ENCODE measurements at regions not wholly inside any gene's neighbourhood (a gene's known extent, or its start where the extent isn't known, plus 50 kb on each side); places are given as distances from the start of the nearest gene placed in this dataset.

DNA sequence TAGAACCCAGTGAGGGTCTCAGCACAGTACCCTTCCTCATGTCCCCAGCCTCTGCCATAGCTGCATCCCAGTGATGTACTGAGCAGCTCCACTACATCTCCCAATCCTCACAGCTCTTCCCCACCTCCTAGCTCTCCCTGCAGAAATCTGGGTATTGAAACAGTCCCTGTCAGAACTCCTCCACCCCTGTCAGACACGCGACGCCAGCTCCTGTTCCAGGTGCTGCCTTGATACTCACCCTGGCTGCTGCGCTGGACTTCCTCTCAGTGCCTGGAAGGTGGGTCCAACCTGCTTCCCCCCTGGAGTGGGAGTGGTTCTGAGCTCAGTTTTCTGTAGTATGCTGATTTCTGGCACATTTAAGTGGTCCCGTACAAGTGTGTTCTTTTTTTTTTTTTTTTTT, 160.9 kb upstream of the SLCO3A1 start:
- no peak for DNase-seq

DNA sequence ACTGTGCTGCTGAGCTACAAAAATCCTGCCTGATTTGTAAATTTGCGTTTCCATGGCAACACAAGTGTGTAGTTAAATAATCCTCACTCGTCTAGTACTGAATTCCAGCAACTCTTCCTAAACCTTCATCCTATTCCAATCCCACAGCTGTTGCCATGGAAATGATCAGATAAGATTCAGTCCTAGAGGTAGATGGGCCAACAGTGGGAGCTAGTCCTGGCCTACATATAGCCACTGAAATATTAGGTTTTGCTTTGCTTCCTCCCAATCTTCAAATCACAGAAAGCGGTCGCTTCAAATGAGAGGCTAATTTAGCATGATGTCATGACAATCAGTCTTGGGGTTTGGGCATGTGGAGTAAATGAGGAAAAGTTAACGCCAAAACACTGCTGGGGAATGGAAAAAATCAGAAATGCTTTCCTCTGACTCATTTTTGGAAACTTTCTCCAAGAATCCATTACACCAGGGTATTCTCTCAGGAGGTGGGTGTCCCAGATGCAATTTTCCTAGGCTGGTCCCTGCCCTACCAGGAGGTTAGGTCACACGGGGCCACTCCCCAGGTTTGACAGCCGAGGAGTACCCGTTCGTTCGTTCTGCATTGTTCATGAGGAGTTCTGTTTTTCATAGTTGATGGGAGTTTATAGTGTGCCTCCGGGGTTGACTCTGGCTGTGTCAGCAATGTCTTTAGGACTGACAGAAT, 159.2 kb upstream of the SLCO3A1 start:
- no peak for DNase-seq

DNA sequence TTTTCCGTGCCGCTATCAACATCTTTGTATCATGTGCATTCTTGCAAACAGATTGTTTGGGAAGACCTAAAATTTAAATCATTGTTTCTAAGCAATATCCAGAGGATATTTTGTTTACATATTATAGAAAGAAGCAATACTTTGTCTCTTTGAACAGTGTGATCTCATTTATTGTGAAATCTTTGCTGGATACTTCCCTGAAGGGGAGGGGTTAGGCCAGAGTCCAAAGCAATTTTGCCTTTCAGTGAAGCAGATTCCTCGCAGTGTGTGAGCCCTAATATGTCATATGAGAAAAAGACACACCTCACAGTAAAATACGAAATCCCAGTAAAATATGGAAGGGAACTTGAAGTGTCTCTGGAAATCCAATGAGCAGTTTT, 158.7 kb upstream of the SLCO3A1 start:
- peak; percentile 61 to 76 (median 70) for DNase-seq

DNA sequence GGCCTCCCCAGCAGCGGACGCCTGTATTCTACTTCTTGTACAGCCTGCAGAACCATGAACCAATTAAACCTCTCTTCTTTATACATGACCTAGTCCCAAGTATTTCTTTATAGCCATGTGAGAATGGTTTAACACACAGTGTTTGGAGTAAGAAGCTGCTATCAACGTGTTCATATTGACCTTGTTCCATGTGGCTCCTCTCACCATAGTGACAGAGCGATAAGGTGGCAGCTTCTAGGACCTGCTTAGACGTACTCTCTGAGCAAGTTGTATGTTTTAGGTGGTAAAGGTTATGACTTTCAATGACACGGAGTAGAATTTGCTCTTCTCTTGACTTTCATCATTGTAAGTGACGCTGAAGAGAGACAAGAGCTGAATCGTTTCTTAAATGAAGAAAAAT, 157.7 kb upstream of the SLCO3A1 start:
- DNase-seq: no peak

DNA sequence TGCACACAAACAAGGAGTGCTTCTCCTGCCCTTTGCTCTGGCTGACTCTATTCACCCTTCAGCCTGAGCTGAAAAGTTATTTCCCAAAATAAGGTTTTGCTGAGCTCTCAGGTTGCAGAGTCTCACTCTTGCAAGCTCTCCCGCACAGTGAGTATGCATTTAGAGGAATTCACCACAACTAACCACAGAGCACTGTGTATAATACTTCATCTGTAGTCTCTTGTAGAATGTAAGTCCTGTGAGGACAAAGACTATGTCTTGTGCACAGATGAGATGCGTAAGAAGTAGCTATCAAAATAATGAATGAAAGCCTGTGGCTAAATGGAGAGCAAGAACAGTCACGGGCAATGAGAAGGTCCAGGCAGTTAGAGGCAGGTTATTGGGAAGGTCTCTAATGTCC, 156.5 kb upstream of the SLCO3A1 start:
- DNase-seq: no peak

DNA sequence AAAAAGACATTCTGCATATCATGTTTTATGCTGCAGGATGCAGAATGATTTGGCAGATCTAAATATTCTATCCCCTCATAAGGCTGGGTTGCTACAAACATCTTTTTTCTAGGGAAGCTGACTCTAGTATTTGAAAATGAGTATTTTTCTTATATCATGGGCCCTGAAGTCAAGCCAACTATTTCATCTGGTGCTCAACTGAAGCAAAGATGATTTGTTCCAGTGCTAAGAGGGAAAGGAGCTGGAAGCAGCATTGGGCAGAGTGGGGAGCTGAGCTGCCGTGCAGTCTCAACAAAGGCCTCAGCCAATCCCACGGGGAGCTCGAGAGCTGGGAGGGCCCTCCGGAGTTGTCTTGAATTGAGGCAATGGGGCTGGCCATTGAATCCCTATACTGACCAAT, 155.3 kb upstream of the SLCO3A1 start:
- no peak for DNase-seq

DNA sequence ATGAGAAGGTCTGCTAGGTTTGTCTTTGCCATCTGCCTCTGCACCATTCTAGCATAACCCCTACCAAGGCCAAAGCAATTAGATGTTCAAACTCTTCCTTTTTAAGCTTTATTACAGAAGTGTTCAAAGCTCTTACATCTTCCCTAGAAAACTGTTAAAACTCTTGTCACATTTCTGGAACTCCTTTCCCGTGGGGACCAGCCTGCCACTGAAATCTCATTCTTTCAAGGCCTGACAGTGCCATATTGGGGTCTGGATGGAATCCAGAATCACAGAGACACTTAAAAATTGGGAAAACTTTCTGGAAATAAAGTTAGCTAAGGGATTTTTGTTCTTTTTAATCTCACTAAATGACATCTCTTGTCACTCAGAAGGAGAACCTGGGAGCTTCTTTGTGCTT, 153.8 kb upstream of the SLCO3A1 start:
- no peak for DNase-seq

DNA sequence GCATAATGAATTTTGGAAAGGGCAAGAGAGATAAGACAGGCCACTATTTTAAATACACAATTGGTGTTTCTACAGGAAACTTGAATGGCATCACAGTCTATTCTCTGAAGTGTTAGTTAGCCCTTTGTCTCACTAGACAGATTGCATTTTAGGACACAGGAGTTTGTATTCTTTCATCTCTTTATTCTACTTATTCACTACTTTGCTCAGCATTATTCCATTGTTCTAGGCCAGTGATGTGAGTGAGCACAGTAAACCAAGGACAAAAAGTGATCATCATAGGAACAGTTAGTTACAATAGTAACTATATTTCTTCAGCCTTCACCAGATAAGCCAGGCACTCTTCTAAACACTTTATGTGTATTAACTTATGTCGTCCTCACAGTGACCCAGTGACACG, 150.2 kb upstream of the SLCO3A1 start:
- no peak for DNase-seq

DNA sequence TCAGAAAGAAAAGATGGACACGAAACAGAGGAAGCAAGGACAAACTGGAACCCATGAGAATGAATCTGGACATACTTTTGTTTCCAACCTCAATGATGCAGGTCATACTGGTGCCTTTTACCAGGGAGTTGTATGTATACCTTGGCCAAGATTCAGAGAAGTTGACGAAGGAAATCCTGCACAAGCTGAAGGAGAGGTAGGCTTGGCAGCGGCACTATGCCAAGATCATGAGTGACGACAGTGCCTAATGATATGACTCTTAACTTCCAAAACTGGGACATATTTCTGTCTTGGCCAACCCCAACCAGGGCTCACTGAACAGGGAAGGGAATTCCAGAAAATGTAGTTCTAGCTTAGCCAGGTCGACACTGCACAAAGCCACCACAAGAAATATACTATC, 149.2 kb upstream of the SLCO3A1 start:
- no peak for DNase-seq

DNA sequence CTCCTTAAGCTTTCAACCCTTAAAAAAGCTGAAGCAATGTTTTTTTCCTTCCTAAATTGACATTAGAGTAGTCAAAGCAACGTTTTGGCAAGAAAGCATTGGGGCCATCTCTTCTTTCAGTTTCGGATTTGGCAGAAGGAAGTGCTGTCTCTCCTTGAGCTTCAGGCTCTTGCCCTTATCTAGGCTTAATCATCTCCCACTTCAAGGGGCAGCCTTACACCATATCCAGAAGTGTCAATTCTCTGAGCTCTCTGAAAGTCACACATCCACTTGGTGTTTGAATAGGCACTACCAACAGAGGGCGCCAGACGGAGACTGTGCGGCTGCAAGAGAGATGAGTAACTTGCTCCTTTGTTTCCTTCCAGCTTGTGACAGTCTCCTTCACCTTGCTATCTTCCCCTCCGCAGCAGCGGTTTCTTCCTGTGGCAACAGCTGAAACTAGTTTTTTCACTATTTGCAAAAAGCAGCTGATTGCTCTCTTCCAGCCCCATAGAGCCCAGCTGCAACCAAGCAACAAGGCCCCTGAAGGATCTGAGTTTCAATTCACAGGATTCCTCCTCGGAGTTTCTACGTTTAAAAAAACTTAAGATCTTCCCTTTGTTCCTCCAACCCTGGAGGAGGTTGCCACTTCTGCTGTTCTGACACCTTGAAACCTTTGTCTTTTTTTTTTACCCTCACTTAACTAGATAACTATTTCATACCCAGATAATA, 147.0 kb upstream of the SLCO3A1 start:
- DNase-seq: peak; percentile 88 to 92 (median 91)

DNA sequence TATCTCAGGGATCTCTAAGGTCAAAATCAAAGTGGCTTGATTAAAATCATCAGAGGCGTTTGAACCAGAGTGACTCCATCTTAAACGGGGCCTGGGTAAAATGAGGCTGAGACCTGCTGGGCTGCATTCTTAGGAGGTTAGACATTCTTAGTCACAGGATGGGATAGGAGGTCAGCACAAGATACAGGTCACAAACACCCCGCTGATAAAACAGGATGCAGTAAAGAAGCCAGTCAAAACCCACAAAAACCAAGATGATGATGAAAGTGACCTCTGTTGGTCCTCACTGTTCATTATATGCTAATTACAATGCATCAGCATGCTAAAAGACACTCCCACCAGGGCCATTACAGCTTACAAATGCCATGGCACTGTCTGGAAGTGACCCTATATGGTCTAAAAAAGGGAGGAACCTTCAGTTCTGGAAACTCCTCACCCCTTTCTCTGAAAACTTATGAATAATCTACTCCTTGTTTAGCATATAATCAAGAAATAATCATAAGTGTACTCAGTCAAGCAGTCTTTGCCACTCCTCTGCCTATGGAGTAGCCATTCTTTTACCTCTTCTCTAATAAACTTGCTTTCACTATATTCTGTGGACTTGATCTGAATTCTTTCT, 143.3 kb upstream of the SLCO3A1 start:
- peak in 1 of 3 donors; percentile 22 for DNase-seq

DNA sequence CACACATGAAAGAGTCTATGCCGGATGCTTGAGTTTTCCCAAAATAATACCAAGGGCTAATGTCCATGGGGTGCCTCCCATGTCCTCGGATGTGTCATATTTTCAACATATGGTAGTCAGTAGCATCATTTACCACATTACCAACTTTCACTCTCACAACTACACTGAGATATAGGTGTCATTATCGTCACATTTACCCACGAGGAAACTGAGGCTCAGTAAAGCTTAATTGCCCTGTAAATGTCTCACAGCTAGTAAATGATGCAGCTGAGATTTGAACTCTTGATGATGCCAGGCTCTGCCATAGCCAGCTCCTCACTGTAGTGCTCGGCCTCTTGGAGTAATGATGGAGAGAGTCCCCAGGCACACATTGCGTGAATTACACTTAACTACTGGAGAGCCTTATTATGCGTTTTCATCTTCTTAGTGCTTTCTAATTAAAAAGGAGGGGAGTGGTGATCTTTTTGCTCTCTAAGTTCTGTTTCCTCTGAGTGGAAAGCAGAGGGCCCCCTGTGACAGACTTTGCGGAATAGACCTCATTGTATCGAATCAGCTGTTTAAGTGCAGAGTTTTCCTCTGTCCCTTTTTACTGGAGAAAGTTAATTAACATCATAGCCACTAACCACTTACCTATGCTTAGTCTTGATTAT, 142.0 kb upstream of the SLCO3A1 start:
- DNase-seq: no peak

DNA sequence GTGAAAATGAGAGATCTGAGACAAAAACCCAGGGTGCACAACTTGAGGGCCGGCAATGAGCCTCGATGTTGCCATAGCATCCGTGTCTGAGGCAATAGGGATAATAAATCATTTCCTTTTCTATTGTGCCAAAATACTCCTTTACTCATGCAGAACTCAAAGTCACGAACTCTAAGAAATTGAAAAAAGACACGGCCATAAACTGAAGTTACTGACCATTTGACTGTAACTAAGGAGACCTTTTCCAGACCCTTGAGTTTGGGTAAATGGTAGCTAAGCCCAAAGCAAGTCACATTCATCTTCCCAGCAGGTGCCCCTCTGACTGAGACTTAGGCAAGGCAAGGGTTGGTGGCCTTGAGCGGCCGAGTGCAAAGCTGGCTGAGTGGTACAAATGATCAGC, 141.2 kb upstream of the SLCO3A1 start:
- DNase-seq: no peak

DNA sequence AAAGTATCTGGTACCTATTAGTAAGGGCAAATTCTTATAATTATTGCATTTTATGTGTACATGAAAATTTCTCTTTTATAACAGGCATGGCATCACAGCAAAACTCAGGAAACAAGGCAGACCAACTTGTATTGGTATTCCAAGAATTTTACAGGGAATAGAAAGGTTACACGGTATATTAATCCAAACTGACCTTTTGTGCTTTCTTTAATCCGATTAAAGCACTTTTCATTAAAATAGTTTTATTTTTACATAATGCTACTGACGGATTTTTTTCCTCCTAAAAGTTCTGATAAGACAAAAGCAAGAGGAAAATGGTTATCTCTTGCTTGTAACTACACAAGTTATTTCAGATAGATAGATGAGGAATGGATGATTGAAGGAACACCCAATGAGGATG, 137.0 kb upstream of the SLCO3A1 start:
- no peak for DNase-seq

DNA sequence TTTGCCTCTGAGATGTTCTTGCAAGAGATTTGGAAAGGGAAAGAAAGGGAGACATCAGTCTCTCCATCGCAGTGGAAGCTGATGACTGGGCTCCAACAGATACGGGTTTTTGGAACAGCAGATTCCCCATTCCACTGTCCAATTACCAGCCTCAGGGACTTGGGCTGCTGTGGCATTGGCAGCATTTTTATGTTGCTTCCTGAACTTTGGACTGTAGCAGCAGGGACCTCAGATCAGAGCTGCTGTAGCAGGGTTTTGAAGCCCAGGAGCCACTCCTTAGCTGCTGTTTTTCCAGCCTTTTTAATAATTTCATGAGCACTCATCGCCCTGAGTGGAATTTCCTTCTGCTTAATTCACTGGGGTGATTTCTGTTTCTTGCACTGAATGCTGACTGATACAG, 135.7 kb upstream of the SLCO3A1 start:
- no peak for DNase-seq

DNA sequence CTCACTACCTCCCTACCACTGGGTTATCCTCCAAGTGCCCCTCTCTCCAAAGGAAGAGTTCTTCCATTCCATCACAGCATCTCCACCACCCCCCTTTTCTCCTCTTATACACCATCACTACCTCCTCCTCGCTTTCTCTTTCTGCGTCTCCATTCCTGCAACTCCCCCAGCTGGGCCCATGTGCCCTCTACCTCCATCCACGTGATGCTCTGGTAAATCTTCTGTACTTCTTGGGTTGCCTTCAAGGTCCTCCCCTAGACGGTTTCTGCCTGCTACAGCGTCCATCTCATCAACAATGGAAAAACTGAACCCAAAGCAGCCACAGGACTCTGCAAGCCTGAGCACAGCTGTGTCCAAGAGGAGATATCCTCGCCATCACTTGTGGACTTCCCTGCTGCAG, 129.5 kb upstream of the SLCO3A1 start:
- DNase-seq: no peak

DNA sequence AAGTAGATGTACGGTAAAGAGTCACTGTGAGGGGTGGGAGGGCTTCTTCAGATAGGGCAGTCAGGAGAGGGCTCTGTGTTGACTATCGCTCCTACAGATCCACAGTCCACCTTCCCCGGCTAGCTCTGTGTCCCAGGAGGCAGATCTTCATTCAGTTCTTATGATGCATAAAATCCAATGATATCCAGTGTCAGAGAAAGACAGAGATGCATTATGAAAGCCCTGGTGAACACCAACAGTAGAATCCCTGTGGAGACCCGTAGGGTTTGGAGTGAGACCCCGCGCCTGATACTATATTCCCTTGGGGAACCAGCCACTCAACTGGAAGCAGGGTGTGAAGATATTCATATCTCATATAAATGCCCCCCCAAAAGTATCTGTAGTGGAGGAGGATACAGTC, 119.8 kb upstream of the SLCO3A1 start:
- DNase-seq: no peak

DNA sequence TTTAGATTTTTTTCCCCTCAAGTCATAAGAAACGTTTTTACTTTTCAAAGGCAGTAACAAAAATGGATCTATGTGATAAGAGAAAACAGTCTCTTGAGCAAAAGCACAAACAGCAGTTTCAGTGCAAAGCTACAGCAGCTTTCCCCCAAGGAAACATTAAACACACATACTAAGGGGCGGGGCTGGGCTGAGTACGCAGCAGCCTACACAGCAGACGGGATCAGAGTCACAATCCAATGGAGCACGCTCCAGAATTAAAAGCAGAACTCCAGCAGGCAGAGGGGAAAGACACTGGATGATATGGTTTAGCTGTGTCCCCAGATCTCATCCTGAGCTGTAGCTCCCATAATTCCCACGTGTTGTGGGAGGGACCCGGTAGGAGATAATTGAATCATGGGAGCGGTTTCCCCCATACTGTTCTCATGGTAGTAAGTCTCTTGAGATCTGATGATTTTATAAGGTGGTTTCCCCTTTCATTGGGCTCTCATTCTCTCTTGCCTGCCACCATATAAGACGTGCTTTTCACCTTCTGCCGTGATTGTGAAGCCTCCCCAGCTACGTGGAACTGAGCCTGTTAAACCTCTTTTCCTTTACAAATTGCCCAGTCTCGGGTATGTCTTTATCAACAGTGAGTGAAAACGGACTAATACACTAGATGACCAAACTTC, 116.2 kb upstream of the SLCO3A1 start:
- DNase-seq: no peak

DNA sequence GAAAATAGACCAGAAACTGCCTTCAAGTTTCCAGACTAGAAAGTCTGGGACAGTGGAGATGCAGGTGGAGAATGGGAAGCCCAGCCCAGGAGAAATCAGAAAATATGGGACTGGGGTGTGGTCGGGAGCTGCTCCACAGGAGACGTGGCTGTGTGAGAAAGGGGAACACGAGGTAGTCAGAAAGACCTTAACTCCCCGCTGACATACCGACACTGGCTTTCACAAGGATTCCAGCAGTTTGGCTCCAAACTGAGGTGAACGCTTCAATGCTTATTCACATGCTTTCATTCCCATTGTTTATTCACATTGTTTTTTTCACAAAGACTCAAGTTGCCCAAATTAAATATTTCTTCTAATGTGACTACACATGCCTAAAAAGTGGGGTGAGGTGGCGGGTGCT, 111.5 kb upstream of the SLCO3A1 start:
- DNase-seq: no peak

DNA sequence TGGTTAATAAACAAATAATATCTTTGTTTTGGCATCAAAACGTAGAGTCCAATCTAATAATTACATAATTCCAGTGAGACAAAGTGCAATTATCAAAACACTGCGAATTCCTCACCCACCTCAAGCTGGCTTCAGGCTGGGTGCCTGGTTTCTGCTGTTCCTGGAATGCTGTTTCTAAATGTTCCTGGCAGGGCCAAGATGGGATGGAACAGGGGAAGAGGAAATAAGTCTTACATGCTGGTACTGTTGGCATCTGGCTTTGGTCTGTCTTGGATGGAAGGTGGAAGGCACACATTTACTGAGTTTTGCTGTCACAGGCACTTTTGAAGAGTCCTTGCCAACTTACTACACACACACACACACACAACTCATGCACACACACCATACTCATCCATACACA, 101.9 kb upstream of the SLCO3A1 start:
- no peak for DNase-seq

DNA sequence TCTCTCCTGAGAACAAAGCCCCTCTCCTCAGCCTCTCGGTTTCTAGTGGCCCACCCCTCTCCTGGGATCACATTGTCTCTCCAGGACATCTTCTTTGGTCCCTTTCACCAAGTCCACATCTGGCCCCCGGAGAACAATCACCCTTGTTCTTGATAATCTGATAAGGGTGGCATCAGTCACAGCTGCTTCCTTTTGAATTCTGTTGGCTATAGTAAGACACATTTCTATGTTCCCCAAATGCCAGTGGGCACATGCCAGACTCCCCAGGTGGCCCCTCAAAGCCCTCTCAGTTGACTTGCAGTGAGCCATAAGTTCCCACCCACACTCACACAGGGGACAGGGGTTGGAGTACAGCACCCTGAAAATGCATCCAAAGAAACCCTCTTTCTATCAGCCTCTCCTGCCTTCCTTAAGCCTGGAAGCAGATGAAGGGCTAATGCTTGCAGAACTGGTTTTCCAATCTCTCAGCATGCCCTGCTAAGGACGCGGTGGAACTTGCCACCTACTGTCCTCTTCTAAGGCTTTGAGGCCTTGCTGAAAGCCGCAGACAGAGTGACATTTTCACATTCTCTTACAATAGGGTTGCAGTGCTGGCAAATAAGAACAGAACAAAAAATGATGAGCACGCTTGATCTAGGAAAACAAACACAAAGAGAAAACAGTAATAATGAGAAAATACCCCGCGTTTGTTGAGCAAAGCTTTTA, 101.3 kb upstream of the SLCO3A1 start:
- DNase-seq: no peak

DNA sequence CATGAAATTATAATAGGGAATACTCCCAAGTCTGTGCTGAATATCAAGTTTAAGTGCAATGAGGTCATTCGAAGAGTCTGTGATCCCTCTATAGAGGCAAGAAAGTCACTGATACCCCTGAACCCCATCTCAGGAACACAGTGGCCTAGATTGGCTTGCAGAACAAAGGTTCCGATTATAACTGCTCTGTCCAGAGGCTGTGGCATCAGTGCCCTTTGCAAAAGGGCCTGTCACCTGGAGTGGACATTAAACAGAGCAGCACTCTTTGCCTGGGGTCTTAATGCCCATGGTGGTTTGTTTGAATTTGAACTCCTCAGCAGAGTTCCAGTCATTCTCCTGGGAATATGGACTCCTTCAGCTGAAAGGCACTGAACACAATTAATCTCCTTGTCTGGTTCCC, 93.9 kb upstream of the SLCO3A1 start:
- no peak for DNase-seq

DNA sequence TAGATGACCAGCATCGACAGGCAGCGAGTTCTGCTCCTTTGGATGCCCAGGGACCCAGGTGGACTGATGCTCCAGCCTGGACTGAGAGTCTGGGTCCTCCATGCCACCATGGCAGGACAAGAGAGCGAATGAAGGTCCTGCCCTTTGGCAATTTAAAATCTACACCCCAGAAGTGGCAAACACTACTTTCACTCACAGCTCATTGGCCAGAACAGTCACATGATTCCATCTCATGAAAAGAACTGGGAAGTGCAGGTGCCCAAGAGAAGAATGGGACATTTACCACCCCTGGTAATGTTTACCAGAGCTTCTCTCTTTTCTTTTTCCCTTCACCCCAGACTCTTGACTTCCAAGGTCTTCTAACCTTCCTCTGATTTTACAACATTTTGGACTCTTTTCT, 87.8 kb upstream of the SLCO3A1 start:
- DNase-seq: no peak
